UCSD-AML1 (cell line): ENCODE measurements at regions not wholly inside any gene's neighbourhood (a gene's known extent, or its start where the extent isn't known, plus 50 kb on each side); places are given as distances from the start of the nearest gene placed in this dataset.
A peak's percentile ranks its signal among the peaks of the same experiment; 100 is the strongest.
"Not testable (repeated sequence)": the region's sequence is repeated elsewhere in the genome, so short reads cannot be mapped to it uniquely, and the experiment has no call there.

Experiments used
- DNase-seq: peaks from one replicate; lab custom pipeline; 2025; ENCODE audit not compliant: unreplicated experiment; lab: John Stamatoyannopoulos, UW

GRCh38 chr9:108766626-108767161 lies 89.1 kb downstream of the ACTL7B start:
- DNase-seq = peak; percentile 16

GRCh38 chr9:108765265-108765664 lies 90.5 kb downstream of the ACTL7B start:
- DNase-seq = no peak

GRCh38 chr9:108762348-108763055 lies 93.3 kb downstream of the ACTL7B start:
- DNase-seq = no peak

- DNase-seq = peak; percentile 15
Observed at GRCh38 chr9:108761655-108762347, 94.0 kb downstream of the ACTL7B start.

- DNase-seq = no peak
Observed at GRCh38 chr9:108760841-108761240, 94.9 kb downstream of the ACTL7B start.

- no peak for DNase-seq
Observed at GRCh38 chr9:108759835-108760234, 96.0 kb downstream of the ACTL7B start.

- no peak for DNase-seq
Observed at GRCh38 chr9:108759399-108759798, 96.4 kb downstream of the ACTL7B start.

- DNase-seq = no peak
Observed at GRCh38 chr9:108756746-108757490, 98.9 kb downstream of the ACTL7B start.

- DNase-seq = no peak
Observed at GRCh38 chr9:108755979-108756378, 99.8 kb downstream of the ACTL7B start.

GRCh38 chr9:108751369-108751768 lies 104.4 kb downstream of the ACTL7B start:
- no peak for DNase-seq

- DNase-seq = no peak
Observed at GRCh38 chr9:108750661-108751215, 105.0 kb downstream of the ACTL7B start.

GRCh38 chr9:108748776-108749175 lies 107.0 kb downstream of the ACTL7B start:
- no peak for DNase-seq

GRCh38 chr9:108746864-108747263 lies 108.9 kb downstream of the ACTL7B start:
- no peak for DNase-seq

GRCh38 chr9:108746001-108746400 lies 109.8 kb downstream of the ACTL7B start:
- no peak for DNase-seq

GRCh38 chr9:108744641-108745040 lies 111.1 kb downstream of the ACTL7B start:
- no peak for DNase-seq

- no peak for DNase-seq
Observed at GRCh38 chr9:108743901-108744371, 111.8 kb downstream of the ACTL7B start.

GRCh38 chr9:108743416-108743815 lies 112.4 kb downstream of the ACTL7B start:
- DNase-seq = no peak

GRCh38 chr9:108742191-108742590 lies 113.6 kb downstream of the ACTL7B start:
- no peak for DNase-seq

GRCh38 chr9:108731292-108731691 lies 124.5 kb downstream of the ACTL7B start:
- not testable (repeated sequence) for DNase-seq

- no peak for DNase-seq
Observed at GRCh38 chr9:108727580-108728111, 128.1 kb downstream of the ACTL7B start.

- DNase-seq = no peak
Observed at GRCh38 chr9:108724652-108725051, 131.1 kb downstream of the ACTL7B start.
